KMS-11 (cell line): ENCODE measurements at regions not wholly inside any gene's neighbourhood (a gene's known extent, or its start where the extent isn't known, plus 50 kb on each side); places are given as distances from the start of the nearest gene placed in this dataset.

Source experiments
- H2AFZ ChIP-seq: fragments of 200-600 bp; sonication (generic); 2 replicates; pipeline ENCODE4 v1.6.1; 2016; ENCODE audit warnings: antibody characterized with exemption, mixed run types, low read depth
- H3K27ac ChIP-seq: fragments of 200-600 bp; sonication (generic); 2 replicates; pipeline ENCODE4 v1.6.1; 2016; ENCODE audit warnings: mild to moderate bottlenecking, mixed run types
- H3K27me3 ChIP-seq: fragments of 200-600 bp; sonication (generic); 2 replicates; pipeline ENCODE4 v1.6.1; 2017; ENCODE audit warnings: mild to moderate bottlenecking, low read depth, mixed run types, moderate library complexity; ENCODE audit not compliant: insufficient read depth
- H3K36me3 ChIP-seq: fragments of 200-600 bp; sonication (generic); 2 replicates; pipeline ENCODE4 v1.6.1; 2017; ENCODE audit warnings: mild to moderate bottlenecking, mixed run types; ENCODE audit not compliant: insufficient read depth
- H3K4me1 ChIP-seq: fragments of 200-600 bp; sonication (generic); 2 replicates; pipeline ENCODE4 v1.6.1; 2016; ENCODE audit warnings: mild to moderate bottlenecking, low read depth, mixed run types; ENCODE audit not compliant: poor library complexity, severe bottlenecking
- H3K4me2 ChIP-seq: fragments of 200-600 bp; sonication (generic); 2 replicates; pipeline ENCODE4 v1.7.0; 2016; ENCODE audit warnings: mild to moderate bottlenecking, mixed run types
- H3K4me3 ChIP-seq: fragments of 200-600 bp; sonication (generic); IDR thresholded peaks from 2 replicates; pipeline ENCODE4 v1.6.1; 2017; ENCODE audit warnings: low read depth, low read length, mixed read lengths; ENCODE audit not compliant: insufficient read depth
- H3K79me2 ChIP-seq: fragments of 200-600 bp; sonication (generic); 2 replicates; pipeline ENCODE4 v1.6.1; 2016; ENCODE audit warnings: low read depth, mixed run types; ENCODE audit not compliant: insufficient read depth
- H3K9ac ChIP-seq: fragments of 200-600 bp; sonication (generic); 2 replicates; pipeline ENCODE4 v1.6.1; 2016; ENCODE audit warnings: mild to moderate bottlenecking, mixed run types
- H4K20me1 ChIP-seq: fragments of 200-600 bp; sonication (generic); 2 replicates; pipeline ENCODE4 v1.6.1; 2016; ENCODE audit warnings: mild to moderate bottlenecking, mixed run types; ENCODE audit not compliant: insufficient read depth
- TF ChIP-seq, protein P1 (sequence below): fragments of 200-600 bp; sonication (generic); conservative IDR thresholded peaks from 2 replicates; pipeline ENCODE4 v1.6.1; 2017; ENCODE audit warnings: low read depth, mild to moderate bottlenecking, antibody characterized with exemption, low read length, moderate library complexity, mixed read lengths

DNA sequence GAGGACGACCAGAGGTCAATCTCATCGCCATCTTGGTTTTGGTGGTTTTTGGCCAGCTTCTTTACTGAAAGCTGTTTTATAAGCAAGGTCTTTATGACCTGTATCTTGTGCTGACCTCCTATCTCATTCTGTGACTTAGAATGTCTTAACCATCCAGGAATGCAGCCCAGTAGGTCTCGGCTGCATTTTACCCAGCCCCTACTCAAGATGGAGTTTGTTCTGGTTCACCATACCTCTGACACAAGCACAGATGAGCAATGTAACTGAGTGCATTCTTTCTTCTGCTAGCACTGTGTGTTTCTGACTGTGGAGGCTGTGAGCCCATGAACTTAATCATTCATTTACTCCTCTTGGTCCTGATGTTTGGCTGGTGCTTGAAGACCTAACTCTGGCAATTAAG, 794.5 kb upstream of the CELF2 start:
- Histone ChIP-seq H3K27me3 (no peaks in the 10 kb centered on the region), H3K27ac (no peak overlapping the region), H2AFZ (no peak overlapping the region), H3K4me3 (no peak overlapping the region), H3K4me2 (no peak overlapping the region), H3K36me3 (no peaks in the 10 kb centered on the region), H3K9ac (no peak overlapping the region), H3K4me1 (no peaks in the 10 kb centered on the region), H3K79me2 (no peaks in the 10 kb centered on the region), H4K20me1 (no peaks in the 10 kb centered on the region)
- TF ChIP-seq, protein P1, sequence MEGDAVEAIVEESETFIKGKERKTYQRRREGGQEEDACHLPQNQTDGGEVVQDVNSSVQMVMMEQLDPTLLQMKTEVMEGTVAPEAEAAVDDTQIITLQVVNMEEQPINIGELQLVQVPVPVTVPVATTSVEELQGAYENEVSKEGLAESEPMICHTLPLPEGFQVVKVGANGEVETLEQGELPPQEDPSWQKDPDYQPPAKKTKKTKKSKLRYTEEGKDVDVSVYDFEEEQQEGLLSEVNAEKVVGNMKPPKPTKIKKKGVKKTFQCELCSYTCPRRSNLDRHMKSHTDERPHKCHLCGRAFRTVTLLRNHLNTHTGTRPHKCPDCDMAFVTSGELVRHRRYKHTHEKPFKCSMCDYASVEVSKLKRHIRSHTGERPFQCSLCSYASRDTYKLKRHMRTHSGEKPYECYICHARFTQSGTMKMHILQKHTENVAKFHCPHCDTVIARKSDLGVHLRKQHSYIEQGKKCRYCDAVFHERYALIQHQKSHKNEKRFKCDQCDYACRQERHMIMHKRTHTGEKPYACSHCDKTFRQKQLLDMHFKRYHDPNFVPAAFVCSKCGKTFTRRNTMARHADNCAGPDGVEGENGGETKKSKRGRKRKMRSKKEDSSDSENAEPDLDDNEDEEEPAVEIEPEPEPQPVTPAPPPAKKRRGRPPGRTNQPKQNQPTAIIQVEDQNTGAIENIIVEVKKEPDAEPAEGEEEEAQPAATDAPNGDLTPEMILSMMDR: no peak

DNA sequence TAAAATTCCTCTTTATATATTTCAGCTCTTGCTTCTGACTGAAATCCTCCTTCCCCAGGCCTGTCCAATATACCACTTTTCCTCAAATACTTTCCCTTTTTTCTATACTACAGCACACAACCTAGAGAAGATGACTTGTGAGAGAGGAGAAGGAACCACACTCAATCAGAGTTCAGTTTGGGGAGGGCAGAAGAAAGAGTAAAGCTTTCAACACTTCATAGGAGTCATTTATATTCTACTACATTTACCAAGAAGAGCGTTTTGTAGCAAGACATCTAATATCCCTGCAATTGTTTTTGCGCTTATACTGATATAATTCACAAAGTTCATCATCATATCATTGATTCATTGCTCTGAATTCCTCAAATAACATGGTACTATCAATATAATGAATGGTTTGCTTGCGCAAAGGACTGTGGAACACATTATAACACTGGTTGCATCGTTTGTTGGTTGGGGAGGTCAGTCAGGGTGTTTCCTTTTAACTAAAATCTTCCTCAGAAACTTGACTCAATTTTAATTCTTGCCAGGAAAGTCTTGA, 792.5 kb upstream of the CELF2 start:
- no peaks in the 10 kb centered on the region for H4K20me1 ChIP-seq
- no peaks in the 10 kb centered on the region for H3K27me3 ChIP-seq
- H3K36me3 ChIP-seq: no peaks in the 10 kb centered on the region
- no peak overlapping the region for H3K9ac ChIP-seq
- H3K4me1 ChIP-seq: peaks cover 7% of the 10 kb centered on the region
- no peak overlapping the region for H3K4me2 ChIP-seq
- H3K79me2 ChIP-seq: no peaks in the 10 kb centered on the region
- H3K27ac ChIP-seq: no peak overlapping the region
- H3K4me3 ChIP-seq: no peak overlapping the region
- TF ChIP-seq, protein P1: no peak
- no peak overlapping the region for H2AFZ ChIP-seq

DNA sequence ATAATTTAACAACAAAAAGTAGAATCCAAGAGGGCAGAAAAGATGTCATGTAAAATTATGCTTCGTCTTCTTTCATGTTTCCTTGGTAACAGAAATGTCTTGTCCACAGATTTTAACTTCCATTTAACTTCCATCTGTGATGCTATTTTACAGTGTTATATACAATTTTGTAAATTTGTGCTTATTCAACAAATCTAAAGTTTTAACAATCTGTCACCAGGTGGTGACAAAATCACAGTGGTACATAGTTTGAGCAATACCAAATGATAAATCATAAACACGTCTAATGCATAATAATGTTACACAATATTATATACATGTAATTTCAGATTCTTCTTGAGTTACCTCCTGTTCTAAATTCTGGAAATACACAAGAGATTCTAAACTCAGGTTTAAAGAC, 784.4 kb upstream of the CELF2 start:
- Histone ChIP-seq H3K27me3 (no peaks in the 10 kb centered on the region), H3K36me3 (no peaks in the 10 kb centered on the region; the same call in 1 of the 2 replicates), H4K20me1 (no peaks in the 10 kb centered on the region), H3K4me2 (no peak overlapping the region), H3K4me3 (no peak overlapping the region), H2AFZ (no peak overlapping the region), H3K9ac (no peak overlapping the region), H3K4me1 (peaks cover 7% of the 10 kb centered on the region), H3K79me2 (no peaks in the 10 kb centered on the region), H3K27ac (no peak overlapping the region)
- TF ChIP-seq, protein P1: no peak

DNA sequence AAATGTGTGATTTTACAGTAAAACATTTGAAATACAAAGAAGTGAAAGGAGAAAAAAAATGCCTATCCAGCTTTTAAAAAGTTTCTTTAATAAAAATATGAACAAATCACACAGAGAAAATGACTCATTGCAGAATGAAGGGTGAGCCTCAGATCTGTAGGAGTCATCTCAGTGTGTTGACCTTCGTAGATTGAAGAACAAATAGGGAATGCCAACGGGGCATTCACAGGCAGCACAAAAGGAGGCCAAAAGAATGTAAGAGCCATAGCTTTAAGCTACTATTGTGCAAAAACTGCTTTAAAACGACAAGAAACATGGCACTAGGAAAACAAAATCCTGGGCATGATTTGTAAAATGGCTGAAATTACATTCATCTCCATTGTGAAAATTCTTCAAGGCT, 782.7 kb upstream of the CELF2 start:
- Histone ChIP-seq H3K36me3 (no peaks in the 10 kb centered on the region; the same call in 1 of the 2 replicates), H4K20me1 (no peaks in the 10 kb centered on the region), H3K27ac (no peak overlapping the region), H3K9ac (no peak overlapping the region), H3K79me2 (no peaks in the 10 kb centered on the region), H3K27me3 (no peaks in the 10 kb centered on the region), H2AFZ (no peak overlapping the region), H3K4me2 (no peak overlapping the region), H3K4me1 (no peaks in the 10 kb centered on the region), H3K4me3 (no peak overlapping the region)
- TF ChIP-seq, protein P1: no peak

DNA sequence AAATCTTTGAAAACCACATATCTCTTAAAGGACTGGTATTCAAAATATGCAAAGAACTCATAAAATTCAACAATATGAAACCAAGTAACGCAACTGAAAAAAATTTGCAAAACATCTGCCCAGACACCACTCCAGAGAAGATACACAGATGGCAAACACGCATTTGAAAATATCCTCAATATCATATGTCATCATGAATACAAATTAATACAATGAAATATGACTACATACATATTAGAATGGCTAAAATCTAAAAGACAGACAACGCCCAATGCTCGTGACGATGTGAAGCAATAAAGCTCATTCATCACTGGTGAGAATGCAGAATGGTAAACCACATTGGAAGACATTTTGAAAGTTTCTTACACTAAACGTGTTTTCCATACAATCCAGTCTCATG, 770.1 kb upstream of the CELF2 start:
- Histone ChIP-seq H3K27ac (no peak overlapping the region), H4K20me1 (no peaks in the 10 kb centered on the region), H3K27me3 (no peaks in the 10 kb centered on the region), H3K36me3 (no peaks in the 10 kb centered on the region), H3K79me2 (no peaks in the 10 kb centered on the region), H3K4me2 (no peak overlapping the region), H3K4me3 (no peak overlapping the region), H2AFZ (no peak overlapping the region), H3K9ac (no peak overlapping the region), H3K4me1 (no peaks in the 10 kb centered on the region)
- TF ChIP-seq, protein P1: no peak
